H9 (cell line): ENCODE measurements at regions not wholly inside any gene's neighbourhood (a gene's known extent, or its start where the extent isn't known, plus 50 kb on each side); places are given as distances from the start of the nearest gene placed in this dataset.

Experiments
- DNase-seq: peaks from one replicate; pipeline ENCODE4 v3.0.0-alpha.2; 2017
- H2AFZ ChIP-seq: one replicate; pipeline ENCODE4 v1.6.1; 2013; ENCODE audit warnings: mild to moderate bottlenecking, low read length, control low read depth, moderate library complexity
- H2AK5ac ChIP-seq: 2 replicates; pipeline ENCODE4 v1.6.1; 2013; ENCODE audit warnings: low read length, control low read depth, mixed read lengths; ENCODE audit not compliant: insufficient read length
- H2BK120ac ChIP-seq: one replicate; pipeline ENCODE4 v1.6.1; 2013; ENCODE audit warnings: low read depth, mild to moderate bottlenecking, low read length, control low read depth, inconsistent platforms; ENCODE audit not compliant: poor library complexity, severe bottlenecking
- H2BK12ac ChIP-seq: 2 replicates; pipeline ENCODE4 v1.6.1; 2013; ENCODE audit warnings: low read length, control low read depth, mixed read lengths, low read depth; ENCODE audit not compliant: insufficient read length
- H2BK15ac ChIP-seq: 2 replicates; pipeline ENCODE4 v1.6.1; 2013; ENCODE audit warnings: low read depth, low read length, control low read depth
- H2BK20ac ChIP-seq: one replicate; pipeline ENCODE4 v1.6.1; 2013; ENCODE audit warnings: low read depth, mild to moderate bottlenecking, low read length, control low read depth, inconsistent platforms; ENCODE audit not compliant: poor library complexity, severe bottlenecking
- H2BK5ac ChIP-seq: 2 replicates; pipeline ENCODE4 v1.6.1; 2013; ENCODE audit warnings: low read length, control low read depth, mixed read lengths; ENCODE audit not compliant: insufficient read length
- H3K14ac ChIP-seq: 2 replicates; pipeline ENCODE4 v1.6.1; 2013; ENCODE audit warnings: low read length, control low read depth; ENCODE audit not compliant: insufficient read depth
- H3K18ac ChIP-seq: 2 replicates; pipeline ENCODE4 v1.6.1; 2013; ENCODE audit warnings: low read depth, mild to moderate bottlenecking, mixed read lengths, low read length, control low read depth; ENCODE audit not compliant: insufficient read length
- H3K23ac ChIP-seq: 2 replicates; pipeline ENCODE4 v1.6.1; 2013; ENCODE audit warnings: low read length, control low read depth, mixed read lengths, low read depth; ENCODE audit not compliant: insufficient read length
- H3K23me2 ChIP-seq: 2 replicates; pipeline ENCODE4 v1.6.1; 2013; ENCODE audit warnings: low read depth, mild to moderate bottlenecking, mixed read lengths, low read length, control low read depth; ENCODE audit not compliant: insufficient read length, poor library complexity, severe bottlenecking
- H3K27ac ChIP-seq: 2 replicates; pipeline ENCODE4 v1.5.1; 2013; ENCODE audit warnings: low read length, control low read depth, mixed read lengths, low read depth; ENCODE audit not compliant: insufficient read length
- H3K27me3 ChIP-seq: 2 replicates; pipeline ENCODE4 v1.6.1; 2013; ENCODE audit warnings: low read length, control low read depth, inconsistent platforms; ENCODE audit not compliant: insufficient read depth
- H3K4ac ChIP-seq: 2 replicates; pipeline ENCODE4 v1.6.1; 2013; ENCODE audit warnings: low read depth, mild to moderate bottlenecking, control low read depth, inconsistent platforms, low read length, moderate library complexity
- H3K4me1 ChIP-seq: 2 replicates; pipeline ENCODE4 v1.6.1; 2013; ENCODE audit warnings: low read length, control low read depth, inconsistent platforms; ENCODE audit not compliant: insufficient read depth
- H3K4me2 ChIP-seq: 2 replicates; pipeline ENCODE4 v1.6.1; 2013; ENCODE audit warnings: low read length, control low read depth, mixed read lengths; ENCODE audit not compliant: insufficient read length, insufficient read depth
- H3K56ac ChIP-seq: 2 replicates; pipeline ENCODE4 v1.6.1; 2013; ENCODE audit warnings: low read depth, mild to moderate bottlenecking, mixed read lengths, low read length, control low read depth; ENCODE audit not compliant: insufficient read length
- H3K79me1 ChIP-seq: 2 replicates; pipeline ENCODE4 v1.6.1; 2013; ENCODE audit warnings: low read depth, mild to moderate bottlenecking, moderate library complexity, low read length, control low read depth, inconsistent platforms; ENCODE audit not compliant: insufficient read depth, poor library complexity, severe bottlenecking
- H3K79me2 ChIP-seq: 2 replicates; pipeline ENCODE4 v1.6.1; 2013; ENCODE audit warnings: low read length, control low read depth, inconsistent platforms; ENCODE audit not compliant: insufficient read depth
- H3K9ac ChIP-seq: 2 replicates; pipeline ENCODE4 v1.6.1; 2013; ENCODE audit warnings: low read length, control low read depth, mixed read lengths; ENCODE audit not compliant: insufficient read length; ENCODE audit errors: extremely low read depth
- H3K9me3 ChIP-seq: one replicate; pipeline ENCODE4 v1.6.1; 2013; ENCODE audit warnings: low read depth, low read length, inconsistent platforms; ENCODE audit not compliant: control insufficient read depth
- H3T11ph ChIP-seq: one replicate; pipeline ENCODE4 v1.6.1; 2013; ENCODE audit warnings: mild to moderate bottlenecking, low read length, control low read depth, inconsistent platforms
- H4K20me1 ChIP-seq: one replicate; pipeline ENCODE4 v1.6.1; 2013; ENCODE audit not compliant: control insufficient read depth, insufficient read length, insufficient read depth
- H4K5ac ChIP-seq: 2 replicates; pipeline ENCODE4 v1.6.1; 2013; ENCODE audit warnings: low read depth, mild to moderate bottlenecking, mixed read lengths, low read length, control low read depth; ENCODE audit not compliant: insufficient read length
- H4K8ac ChIP-seq: replicated peaks from 2 replicates; pipeline ENCODE4 v1.6.1; 2013; ENCODE audit warnings: low read length, control low read depth, mixed read lengths, low read depth; ENCODE audit not compliant: insufficient read length
- H4K91ac ChIP-seq: 2 replicates; pipeline ENCODE4 v1.6.1; 2013; ENCODE audit warnings: low read depth, mild to moderate bottlenecking, moderate library complexity, mixed read lengths, low read length, control low read depth; ENCODE audit not compliant: insufficient read length
- H3K27ac Mint-ChIP-seq, 3 experiments: 2 replicates in 2 of 3; 3 replicates in 1 of 3; pipeline ENCODE4 v1.8.0; 2020 to 2021; ENCODE audit warnings: mixed read lengths in 3 of 3, mild to moderate bottlenecking in 1 of 3, moderate library complexity in 1 of 3
- H3K27me3 Mint-ChIP-seq: 2 replicates; pipeline ENCODE4 v1.8.0; 2021; ENCODE audit warnings: low read depth, mild to moderate bottlenecking, moderate library complexity, mixed read lengths
- H3K36me3 Mint-ChIP-seq, 3 experiments: 2 replicates in 2 of 3; 3 replicates in 1 of 3; pipeline ENCODE4 v1.8.0; 2020 to 2021; ENCODE audit warnings: low read depth in 3 of 3, mixed read lengths in 3 of 3; ENCODE audit not compliant: insufficient read depth in 1 of 3
- H3K4me1 Mint-ChIP-seq, 2 experiments: 2 replicates each; pipeline ENCODE4 v1.8.0; 2020; ENCODE audit warnings: mixed read lengths in 2 of 2
- H3K4me3 Mint-ChIP-seq, 2 experiments: 2 replicates in 1 of 2; 3 replicates in 1 of 2; pipeline ENCODE4 v1.8.0; 2020 to 2021; ENCODE audit warnings: mild to moderate bottlenecking in 2 of 2, mixed read lengths in 2 of 2, moderate library complexity in 1 of 2
- H3K9me3 Mint-ChIP-seq, 2 experiments: 2 replicates in 1 of 2; 3 replicates in 1 of 2; pipeline ENCODE4 v1.8.0; 2020; ENCODE audit warnings: mild to moderate bottlenecking in 2 of 2, mixed read lengths in 2 of 2, moderate library complexity in 1 of 2
- TF ChIP-seq, protein P1 (sequence below): fragments of 200-600 bp; sonication (generic); conservative IDR thresholded peaks from 3 replicates; pipeline ENCODE4 v1.8.0; 2021; ENCODE audit warnings: antibody characterized with exemption, mild to moderate bottlenecking

DNA sequence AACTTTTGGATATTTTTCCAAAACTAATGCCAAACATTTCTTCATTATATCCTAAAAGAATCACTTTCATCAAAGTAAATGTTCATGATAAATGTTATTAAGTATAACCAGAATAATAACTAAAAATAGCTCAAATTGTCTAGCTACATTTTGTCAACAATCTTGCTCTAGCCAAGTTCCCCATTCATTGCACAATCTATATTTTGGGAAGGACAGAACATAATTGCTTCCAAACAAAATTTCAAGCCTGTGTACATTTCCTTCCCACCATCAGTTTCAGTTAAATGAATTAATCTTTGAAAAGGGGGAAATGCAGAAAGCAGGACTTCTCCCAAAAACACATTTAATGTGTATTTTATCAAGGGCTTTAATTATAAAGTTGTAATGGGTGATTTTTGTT, 98.0 kb upstream of the PLEKHG7 start:
- Histone ChIP-seq H3K27me3 (no peaks in the 10 kb centered on the region), H3K14ac (no peak overlapping the region), H2BK15ac (no peak overlapping the region), H3T11ph (no peak overlapping the region), H3K79me1 (no peaks in the 10 kb centered on the region), H4K20me1 (no peaks in the 10 kb centered on the region), H3K27ac (no peak overlapping the region), H3K4me1 (no peaks in the 10 kb centered on the region), H2BK12ac (no peak overlapping the region), H3K56ac (no peak overlapping the region), H3K9ac (no peak overlapping the region), H3K23ac (no peak overlapping the region), H2BK20ac (no peak overlapping the region), H2BK120ac (no peak overlapping the region), H2AFZ (no peak overlapping the region), H4K5ac (no peak overlapping the region), H3K4ac (no peak overlapping the region), H2BK5ac (no peak overlapping the region), H3K9me3 (peaks cover 8% of the 10 kb centered on the region), H2AK5ac (no peak overlapping the region), H4K8ac (no peak overlapping the region), H3K4me2 (no peak overlapping the region), H4K91ac (no peak overlapping the region), H3K79me2 (no peaks in the 10 kb centered on the region), H3K18ac (no peak overlapping the region), H3K23me2 (no peaks in the 10 kb centered on the region)
- TF ChIP-seq, protein P1, sequence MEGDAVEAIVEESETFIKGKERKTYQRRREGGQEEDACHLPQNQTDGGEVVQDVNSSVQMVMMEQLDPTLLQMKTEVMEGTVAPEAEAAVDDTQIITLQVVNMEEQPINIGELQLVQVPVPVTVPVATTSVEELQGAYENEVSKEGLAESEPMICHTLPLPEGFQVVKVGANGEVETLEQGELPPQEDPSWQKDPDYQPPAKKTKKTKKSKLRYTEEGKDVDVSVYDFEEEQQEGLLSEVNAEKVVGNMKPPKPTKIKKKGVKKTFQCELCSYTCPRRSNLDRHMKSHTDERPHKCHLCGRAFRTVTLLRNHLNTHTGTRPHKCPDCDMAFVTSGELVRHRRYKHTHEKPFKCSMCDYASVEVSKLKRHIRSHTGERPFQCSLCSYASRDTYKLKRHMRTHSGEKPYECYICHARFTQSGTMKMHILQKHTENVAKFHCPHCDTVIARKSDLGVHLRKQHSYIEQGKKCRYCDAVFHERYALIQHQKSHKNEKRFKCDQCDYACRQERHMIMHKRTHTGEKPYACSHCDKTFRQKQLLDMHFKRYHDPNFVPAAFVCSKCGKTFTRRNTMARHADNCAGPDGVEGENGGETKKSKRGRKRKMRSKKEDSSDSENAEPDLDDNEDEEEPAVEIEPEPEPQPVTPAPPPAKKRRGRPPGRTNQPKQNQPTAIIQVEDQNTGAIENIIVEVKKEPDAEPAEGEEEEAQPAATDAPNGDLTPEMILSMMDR: no peak
- Mint-ChIP-seq H3K27ac (no peak overlapping the region), H3K9me3 (peaks cover 15 to 23% of the 10 kb centered on the region in 2 experiments), H3K36me3 (peaks cover 7 to 15% (median 8%) of the 10 kb centered on the region in 3 experiments), H3K4me1 (peaks cover 7 to 8% of the 10 kb centered on the region in 2 experiments; a peak in 3 of 4 replicates), H3K27me3 (no peaks in the 10 kb centered on the region), H3K4me3 (no peak overlapping the region)
- no peak for DNase-seq
